ENCODE measurements at regions not wholly inside any gene's neighbourhood (a gene's known extent, or its start where the extent isn't known, plus 50 kb on each side); places are given as distances from the start of the nearest gene placed in this dataset.

GRCh38 chr4:11931266-11931820, 502.6 kb upstream of the HS3ST1 start:
- no peak for DNase-seq (ENCODE audit: low read depth in 2 of 2)

DNA sequence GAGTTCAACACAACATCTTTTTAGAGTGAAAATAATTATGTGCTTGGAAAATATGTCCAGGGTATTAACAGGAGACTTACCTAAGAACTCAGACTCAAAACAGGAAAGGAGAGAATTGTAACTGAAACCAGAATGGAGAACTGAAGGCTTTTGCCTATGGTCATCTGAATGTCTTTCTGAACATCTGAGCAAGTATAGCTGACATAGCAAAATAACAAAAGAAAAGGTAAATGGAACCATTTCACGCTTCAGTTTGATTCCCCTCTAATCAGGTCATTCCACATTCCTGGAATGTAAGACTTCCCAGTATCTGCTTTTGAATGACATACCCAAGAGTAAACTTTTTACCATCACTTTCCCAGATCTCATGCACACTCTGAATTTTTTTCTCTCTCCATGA, 500.4 kb upstream of the HS3ST1 start:
- DNase-seq (ENCODE audit: low read depth in 2 of 2), result no peak

DNA sequence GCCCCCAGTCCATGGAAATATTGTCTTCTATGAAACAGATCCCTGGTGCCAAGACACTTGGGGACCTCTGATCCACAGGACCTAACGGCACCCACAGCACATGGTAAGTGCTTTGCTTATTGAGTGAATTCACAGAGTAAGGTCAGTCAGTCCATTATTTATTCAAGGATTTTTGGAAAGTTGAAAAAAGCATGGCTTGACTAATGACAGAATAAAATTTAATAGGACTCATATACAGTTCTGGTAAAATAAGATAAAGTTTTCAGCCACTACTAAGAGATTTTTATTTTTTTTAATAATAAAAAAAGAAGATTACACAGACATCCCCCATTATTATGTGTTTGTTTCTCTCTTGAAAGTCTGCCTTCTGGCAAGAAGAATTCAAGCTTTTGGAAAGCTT, 490.6 kb upstream of the HS3ST1 start:
- DNase-seq (ENCODE audit: low read depth in 2 of 2), result no peak

DNA sequence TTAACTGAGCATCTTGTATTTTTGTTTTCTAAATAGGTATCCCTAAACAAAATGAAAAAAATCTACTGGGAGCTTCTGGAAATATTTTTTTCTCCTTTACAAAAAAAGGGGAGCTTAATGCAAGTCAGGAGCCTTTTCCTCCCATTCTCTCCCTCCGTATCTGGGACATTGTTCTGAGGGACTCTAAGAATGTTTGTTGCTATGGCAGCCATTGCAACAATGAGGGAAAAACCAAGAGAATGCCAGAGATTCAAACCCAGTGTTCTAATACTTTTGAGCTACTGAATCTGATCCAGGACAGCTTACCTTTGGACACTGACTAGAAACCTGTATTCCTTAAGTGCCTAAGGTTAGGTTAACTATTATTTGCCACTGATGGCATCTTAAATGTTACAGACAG, 485.7 kb upstream of the HS3ST1 start:
- no peak for DNase-seq (ENCODE audit: low read depth in 2 of 2)

GRCh38 chr4:11912886-11913285, 484.2 kb upstream of the HS3ST1 start:
- DNase-seq (ENCODE audit: low read depth in 2 of 2), result no peak

DNA sequence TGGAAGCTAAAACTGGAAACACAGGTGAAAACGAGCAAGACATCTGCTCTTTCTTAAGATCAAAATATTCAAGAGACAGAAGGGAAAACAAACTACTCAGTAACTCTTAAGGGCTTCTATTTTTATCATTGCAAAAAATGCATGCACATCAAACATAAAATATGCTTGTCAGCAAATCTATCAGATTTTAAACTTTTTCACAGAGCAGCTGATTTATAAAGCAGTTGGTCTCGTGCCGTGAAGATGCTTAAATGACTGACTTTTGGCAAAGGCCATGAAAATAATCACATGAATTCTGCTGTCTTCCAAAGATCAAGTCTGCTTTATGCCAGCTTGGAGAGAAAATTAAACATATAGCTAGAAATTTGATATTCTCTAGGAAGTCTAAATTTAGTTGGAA, 482.1 kb upstream of the HS3ST1 start:
- no peak for DNase-seq (ENCODE audit: low read depth in 2 of 2)

DNA sequence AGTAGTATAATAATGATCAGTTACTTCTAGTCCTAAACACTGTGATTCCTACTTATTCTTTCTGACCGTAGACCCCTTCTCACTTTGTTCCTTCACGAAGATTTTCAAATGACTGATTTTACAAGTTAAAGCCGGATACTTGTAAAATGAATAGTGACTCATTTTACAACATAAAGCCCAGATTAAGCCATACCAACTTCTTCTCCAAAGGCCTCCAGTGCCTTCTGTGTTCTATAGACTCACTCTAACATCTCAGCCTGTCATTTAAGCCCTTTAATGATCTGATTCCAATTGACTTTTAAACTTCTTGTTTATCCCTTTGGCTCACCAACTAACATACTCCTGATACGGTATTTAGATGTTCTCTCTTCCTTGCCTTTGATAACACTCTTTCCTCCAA, 480.0 kb upstream of the HS3ST1 start:
- DNase-seq (ENCODE audit: low read depth in 2 of 2), result no peak

DNA sequence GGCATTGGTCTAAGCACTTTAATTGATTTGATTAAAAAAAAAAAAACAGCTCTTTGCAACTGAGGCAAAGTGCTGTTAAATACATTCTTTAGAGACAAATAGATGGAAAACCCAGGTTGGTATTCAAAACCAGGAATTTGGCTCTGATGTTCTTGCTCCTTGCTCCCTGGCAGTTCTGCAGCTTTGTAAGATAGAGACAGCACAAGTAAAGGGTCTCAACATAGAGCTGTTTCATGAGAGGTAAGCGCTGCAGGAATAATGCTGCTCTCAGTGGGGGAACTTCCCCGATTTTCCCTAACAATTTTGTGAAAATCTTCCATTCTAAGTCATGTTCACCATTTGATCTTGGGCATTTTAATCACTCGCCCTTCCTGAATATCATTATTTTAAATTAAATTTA, 479.5 kb upstream of the HS3ST1 start:
- DNase-seq (ENCODE audit: low read depth in 2 of 2), result no peak

- DNase-seq (ENCODE audit: low read depth in 2 of 2), result no peak
Measured at GRCh38 chr4:11904846-11905739, 476.4 kb upstream of the HS3ST1 start.

- DNase-seq (ENCODE audit: low read depth in 2 of 2), result no peak
Measured at GRCh38 chr4:11904117-11904535, 475.4 kb upstream of the HS3ST1 start.

DNA sequence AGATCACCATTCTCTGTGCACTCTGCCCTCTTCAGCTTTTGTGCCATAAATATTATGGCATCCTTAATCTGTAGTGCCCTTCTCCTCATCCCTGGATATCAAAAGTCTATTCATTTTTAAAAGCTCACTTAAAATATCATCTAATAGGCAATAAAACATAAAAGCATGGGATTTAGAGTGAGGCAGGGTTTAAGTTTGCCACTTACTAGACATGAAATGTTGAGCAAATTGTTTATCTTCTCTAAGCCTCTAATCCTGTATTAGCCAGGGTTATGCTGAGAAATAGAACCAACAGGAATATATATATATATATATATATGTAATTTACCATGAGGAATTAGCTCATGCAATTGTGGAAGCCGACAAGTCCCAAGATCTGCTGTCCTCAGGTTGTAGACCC, 472.4 kb upstream of the HS3ST1 start:
- DNase-seq (ENCODE audit: low read depth in 2 of 2), result no peak

DNA sequence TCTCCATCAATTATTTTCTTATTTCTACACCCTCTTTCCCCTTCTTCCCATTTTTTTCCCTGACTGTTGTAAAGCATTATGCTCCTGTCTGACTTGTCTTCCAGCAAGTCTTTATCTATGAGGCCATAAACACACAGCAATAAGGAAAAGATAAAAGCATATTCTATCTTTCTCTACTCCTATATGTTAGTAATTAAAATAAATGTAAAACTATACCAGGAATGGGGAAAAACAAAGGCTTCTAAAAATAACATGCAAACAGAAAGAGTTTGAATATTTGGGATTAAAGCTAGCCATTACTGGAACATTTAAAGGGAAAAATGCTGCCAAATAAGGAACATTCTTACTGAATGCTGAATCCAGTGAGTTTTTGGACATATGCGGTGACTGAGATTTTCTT, 471.7 kb upstream of the HS3ST1 start:
- no peak for DNase-seq (ENCODE audit: low read depth in 2 of 2)

GRCh38 chr4:11898796-11899195, 470.1 kb upstream of the HS3ST1 start:
- no peak for DNase-seq (ENCODE audit: low read depth in 2 of 2)

GRCh38 chr4:11895766-11896165, 467.1 kb upstream of the HS3ST1 start:
- no peak for DNase-seq (ENCODE audit: low read depth in 2 of 2)

GRCh38 chr4:11894977-11895376, 466.3 kb upstream of the HS3ST1 start:
- DNase-seq (ENCODE audit: low read depth in 2 of 2), result no peak

DNA sequence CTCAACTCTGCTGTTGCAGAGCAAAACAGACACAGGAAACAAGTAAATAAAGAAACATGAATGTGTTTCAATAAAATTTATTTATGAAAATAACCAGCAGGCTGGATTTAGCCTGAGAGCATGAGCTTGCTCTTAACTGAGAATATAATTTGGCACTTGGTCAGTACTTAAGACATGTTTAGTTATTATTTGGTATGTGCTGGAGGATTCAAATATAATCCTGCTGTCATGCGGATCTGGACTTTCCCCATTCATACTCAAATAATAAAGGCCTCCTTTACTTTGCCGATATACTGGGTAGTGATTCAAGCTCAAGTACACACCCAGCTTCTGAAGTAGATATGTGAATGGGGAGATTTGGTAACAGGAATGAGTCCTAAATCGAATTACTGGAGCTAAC, 465.5 kb upstream of the HS3ST1 start:
- no peak for DNase-seq (ENCODE audit: low read depth in 2 of 2)

DNA sequence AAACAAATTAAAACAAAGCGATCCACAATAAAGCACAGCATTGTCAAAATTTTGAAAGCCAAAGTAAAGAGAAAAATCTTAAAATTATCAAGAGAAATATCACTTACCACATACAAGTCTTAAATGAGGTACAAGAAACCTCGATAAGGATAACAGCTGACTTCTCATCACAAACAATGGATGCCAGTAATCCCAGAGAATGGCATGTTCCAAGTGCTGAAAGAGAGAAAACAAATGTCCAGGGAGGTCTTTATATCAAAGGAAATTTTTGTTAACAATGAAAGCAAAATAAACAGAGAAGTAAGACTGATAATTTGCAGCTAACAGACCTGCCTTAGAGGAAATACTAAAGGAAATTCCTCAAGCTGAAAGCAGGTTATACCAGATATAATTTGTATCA, 460.4 kb upstream of the HS3ST1 start:
- no peak for DNase-seq (ENCODE audit: low read depth in 2 of 2)

- DNase-seq (ENCODE audit: low read depth in 2 of 2), result no peak
Measured at GRCh38 chr4:11881947-11882346, 453.3 kb upstream of the HS3ST1 start.

DNA sequence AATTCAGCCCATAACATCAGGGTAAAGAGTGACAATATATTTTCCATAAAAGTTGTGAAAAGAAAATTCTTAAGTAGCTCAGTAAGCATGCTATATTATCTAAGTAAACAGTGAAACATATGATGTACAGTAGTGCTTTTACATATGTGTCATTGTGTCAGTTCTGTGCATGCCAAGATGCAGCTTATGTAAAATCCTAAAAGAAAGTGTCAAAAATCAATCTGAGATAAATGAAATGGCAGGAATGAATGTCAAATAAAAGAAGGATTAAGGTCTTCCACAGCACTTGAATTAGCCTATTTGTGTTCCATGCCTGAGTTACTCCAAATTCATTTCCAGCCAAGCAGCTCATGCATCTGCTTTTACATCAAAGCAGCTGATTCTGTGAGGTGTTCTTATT, 452.7 kb upstream of the HS3ST1 start:
- no peak for DNase-seq (ENCODE audit: low read depth in 2 of 2)

- DNase-seq (ENCODE audit: low read depth in 2 of 2), result no peak
Measured at GRCh38 chr4:11878241-11878640, 449.5 kb upstream of the HS3ST1 start.

- no peak for DNase-seq (ENCODE audit: low read depth in 2 of 2)
Measured at GRCh38 chr4:11876104-11876503, 447.4 kb upstream of the HS3ST1 start.

DNA sequence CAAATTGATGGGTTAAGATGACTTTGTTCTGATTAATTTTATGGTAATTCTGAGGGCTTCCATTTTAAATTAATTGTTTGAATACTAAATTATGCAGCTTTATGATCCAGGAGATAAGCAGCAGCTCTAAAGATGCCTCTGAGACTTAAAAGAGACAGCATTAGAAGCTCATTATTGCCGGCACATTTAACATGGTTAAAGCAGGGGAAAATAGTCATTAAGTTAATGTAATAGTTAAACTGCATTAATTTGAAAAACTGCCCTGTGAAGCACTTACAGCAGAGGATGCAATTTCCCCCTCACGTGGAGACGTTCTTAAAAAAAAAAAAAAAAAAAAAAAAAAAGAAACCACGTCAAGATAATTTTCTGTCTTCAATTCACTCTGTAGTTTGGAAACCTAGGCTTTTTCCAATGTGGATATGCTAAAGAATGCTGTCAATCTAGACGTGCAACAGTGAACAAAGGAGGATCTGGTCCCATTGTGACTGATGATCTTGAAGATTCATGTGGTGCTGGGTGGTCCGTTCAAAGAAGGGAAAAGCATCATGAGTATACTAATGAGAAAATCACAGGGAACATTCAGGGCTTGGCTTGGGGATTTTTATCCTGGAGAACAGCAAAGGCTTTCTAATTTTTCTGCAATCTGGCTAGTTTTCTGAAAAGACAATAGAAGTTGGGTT, 440.6 kb upstream of the HS3ST1 start:
- no peak for DNase-seq (ENCODE audit: low read depth in 2 of 2)

DNA sequence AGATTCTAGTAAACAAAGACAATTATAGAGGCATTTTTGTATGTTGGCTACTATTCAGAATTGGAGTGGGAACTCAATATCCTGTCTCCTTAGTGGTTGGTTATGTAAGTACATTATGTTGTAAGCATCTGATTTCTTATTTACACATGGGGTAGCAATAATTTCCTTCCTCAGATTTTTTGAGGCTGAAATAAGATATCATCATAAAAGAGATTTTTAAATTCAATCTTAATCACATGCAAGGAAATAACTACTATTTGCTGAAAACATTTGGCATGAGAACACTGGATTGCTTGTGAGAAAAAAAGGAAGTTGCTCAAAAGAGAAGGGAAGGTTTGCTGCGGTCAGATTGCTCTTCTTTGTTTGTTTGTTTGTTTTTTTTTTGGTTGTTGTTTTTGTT, 437.7 kb upstream of the HS3ST1 start:
- no peak for DNase-seq (ENCODE audit: low read depth in 2 of 2)
